SK-N-MC (cell line): ENCODE measurements at regions not wholly inside any gene's neighbourhood (a gene's known extent, or its start where the extent isn't known, plus 50 kb on each side); places are given as distances from the start of the nearest gene placed in this dataset.

ENCODE experiments used
- EZH2 ChIP-seq: fragments of 200-600 bp; sonication (generic); IDR thresholded peaks from one replicate; pipeline ENCODE4 v1.6.1; 2017; ENCODE audit warnings: antibody characterized with exemption
- POLR2AphosphoS5 ChIP-seq: IDR thresholded peaks from 2 replicates; pipeline ENCODE4 v1.6.1; 2012; ENCODE audit warnings: mild to moderate bottlenecking, low read depth, low read length, borderline replicate concordance

DNA sequence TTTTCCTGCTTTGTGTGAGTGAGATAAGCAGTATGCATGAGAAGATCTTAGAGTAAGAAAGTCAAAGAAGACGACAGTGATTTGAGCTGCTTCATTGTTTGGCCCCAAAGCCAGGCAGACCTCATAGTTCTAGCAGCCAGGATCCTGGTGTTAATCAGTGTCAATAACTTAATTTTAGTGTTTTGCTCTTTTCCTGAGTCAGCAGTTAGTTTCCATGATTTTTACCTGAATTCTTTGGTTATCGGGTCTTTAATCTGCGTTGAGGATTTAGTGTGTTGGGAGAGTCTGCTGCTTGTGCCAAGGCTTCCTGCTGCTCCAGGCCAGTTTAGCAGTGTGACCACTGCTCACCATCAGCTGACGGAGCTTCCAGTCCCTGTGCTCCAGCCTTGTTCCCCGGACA, 241.6 kb upstream of the SOX5 start:
- TF ChIP-seq POLR2AphosphoS5 = no peak
- TF ChIP-seq EZH2 = no peak
